Activated CD8-positive, alpha-beta memory T cell treated with anti-CD3 and anti-CD28 coated beads, Interleukin-2, amount 10 ng/mL, durations not matched to agents 7 days and 5 days (primary cell): ENCODE measurements at regions not wholly inside any gene's neighbourhood (a gene's known extent, or its start where the extent isn't known, plus 50 kb on each side); places are given as distances from the start of the nearest gene placed in this dataset.

ENCODE experiments used
- ATAC-seq: fragments of 150-1000 bp; cut with Tn5 transposase; one replicate; pipeline ENCODE4 v1.10.0; 2021; ENCODE audit warnings: moderate library complexity
- CTCF ChIA-PET: fragments of 350-600 bp; sonication (Branson Sonifier 250); formaldehyde crosslinking; loops from one replicate; lab custom pipeline; 2021; ENCODE audit warnings: antibody characterized with exemption; lab: Charles Lee
- DNase-seq: peaks from one replicate; pipeline ENCODE4 v3.0.0-alpha.2; 2020
- H3K27ac Mint-ChIP-seq: one replicate; pipeline ENCODE4 v1.8.0; 2021; ENCODE audit warnings: mild to moderate bottlenecking, mixed read lengths
- H3K27me3 Mint-ChIP-seq: one replicate; pipeline ENCODE4 v1.8.0; 2021; ENCODE audit warnings: mixed read lengths
- H3K36me3 Mint-ChIP-seq: one replicate; pipeline ENCODE4 v1.8.0; 2021; ENCODE audit warnings: mild to moderate bottlenecking, mixed read lengths
- H3K4me1 Mint-ChIP-seq: one replicate; pipeline ENCODE4 v1.8.0; 2021; ENCODE audit warnings: mixed read lengths
- H3K4me3 Mint-ChIP-seq: one replicate; pipeline ENCODE4 v1.8.0; 2021; ENCODE audit warnings: mild to moderate bottlenecking, moderate library complexity, mixed read lengths
- H3K9me3 Mint-ChIP-seq: one replicate; pipeline ENCODE4 v1.8.0; 2022; ENCODE audit warnings: low read depth, mixed read lengths

GRCh38 chr9:71254592-71255277 is 133.3 kb upstream of the TRPM3 start:
- Mint-ChIP-seq H3K27me3 (peaks cover 10% of the 10 kb centered on the region), H3K9me3 (no peaks in the 10 kb centered on the region), H3K27ac (no peak overlapping the region), H3K36me3 (no peaks in the 10 kb centered on the region), H3K4me1 (no peaks in the 10 kb centered on the region), H3K4me3 (no peak overlapping the region)
- DNase-seq (no peak), ATAC-seq (no peak)
- CTCF ChIA-PET: no interaction called here

GRCh38 chr9:71253011-71253410 is 131.6 kb upstream of the TRPM3 start:
- H3K27me3 Mint-ChIP-seq: peaks cover 12% of the 10 kb centered on the region
- H3K36me3 Mint-ChIP-seq: no peaks in the 10 kb centered on the region
- DNase-seq (no peak), ATAC-seq (no peak)
- CTCF ChIA-PET: no interaction called here
- H3K9me3 Mint-ChIP-seq: no peaks in the 10 kb centered on the region
- H3K4me1 Mint-ChIP-seq: no peaks in the 10 kb centered on the region
- H3K4me3 Mint-ChIP-seq: no peak overlapping the region
- H3K27ac Mint-ChIP-seq: no peak overlapping the region

- ATAC-seq (no peak), DNase-seq (no peak)
- H3K4me1 Mint-ChIP-seq: no peaks in the 10 kb centered on the region
- no peak overlapping the region for H3K4me3 Mint-ChIP-seq
- no peaks in the 10 kb centered on the region for H3K9me3 Mint-ChIP-seq
- H3K36me3 Mint-ChIP-seq: no peaks in the 10 kb centered on the region
- H3K27ac Mint-ChIP-seq: no peak overlapping the region
- CTCF ChIA-PET: interaction anchor here (0.7 to 4.1 kb wide), 3 partner anchors 9 to 609 kb away, joined by 3 to 20 read pairs (median 3); no protein-coding TSS in a partner anchor
- peaks cover 12% of the 10 kb centered on the region for H3K27me3 Mint-ChIP-seq
Measured at GRCh38 chr9:71250581-71250980, 129.2 kb upstream of the TRPM3 start.

- no peaks in the 10 kb centered on the region for H3K9me3 Mint-ChIP-seq
- no peaks in the 10 kb centered on the region for H3K36me3 Mint-ChIP-seq
- CTCF ChIA-PET: interaction anchor here (0.7 to 4.1 kb wide), 4 partner anchors 8 to 608 kb away, joined by 3 to 20 read pairs (median 3); no protein-coding TSS in a partner anchor
- H3K27ac Mint-ChIP-seq: no peak overlapping the region
- no peaks in the 10 kb centered on the region for H3K4me1 Mint-ChIP-seq
- H3K27me3 Mint-ChIP-seq: peaks cover 12% of the 10 kb centered on the region
- no peak overlapping the region for H3K4me3 Mint-ChIP-seq
- ATAC-seq: no peak
- no peak for DNase-seq
Measured at GRCh38 chr9:71249729-71250317, 128.4 kb upstream of the TRPM3 start.

GRCh38 chr9:71245651-71246050 is 124.2 kb upstream of the TRPM3 start:
- H3K27me3 Mint-ChIP-seq: peaks cover 7% of the 10 kb centered on the region
- CTCF ChIA-PET: no interaction called here
- H3K36me3 Mint-ChIP-seq: no peaks in the 10 kb centered on the region
- H3K4me1 Mint-ChIP-seq: no peaks in the 10 kb centered on the region
- ATAC-seq (no peak), DNase-seq (no peak)
- no peaks in the 10 kb centered on the region for H3K9me3 Mint-ChIP-seq
- no peak overlapping the region for H3K27ac Mint-ChIP-seq
- H3K4me3 Mint-ChIP-seq: no peak overlapping the region

GRCh38 chr9:71243951-71244350 is 122.5 kb upstream of the TRPM3 start:
- ATAC-seq (no peak), DNase-seq (no peak)
- no peaks in the 10 kb centered on the region for H3K9me3 Mint-ChIP-seq
- peaks cover 3% of the 10 kb centered on the region for H3K27me3 Mint-ChIP-seq
- CTCF ChIA-PET: no interaction called here
- no peaks in the 10 kb centered on the region for H3K36me3 Mint-ChIP-seq
- no peaks in the 10 kb centered on the region for H3K4me1 Mint-ChIP-seq
- no peak overlapping the region for H3K4me3 Mint-ChIP-seq
- H3K27ac Mint-ChIP-seq: no peak overlapping the region

- CTCF ChIA-PET: interaction anchor here (1.1 kb wide), 1 partner anchor 8 kb away, joined by 3 read pairs; no protein-coding TSS in a partner anchor
- Mint-ChIP-seq H3K9me3 (no peaks in the 10 kb centered on the region), H3K27me3 (no peaks in the 10 kb centered on the region), H3K4me3 (no peak overlapping the region), H3K36me3 (no peaks in the 10 kb centered on the region), H3K4me1 (no peaks in the 10 kb centered on the region), H3K27ac (no peak overlapping the region)
- DNase-seq (no peak), ATAC-seq (no peak)
Measured at GRCh38 chr9:71242081-71242480, 120.7 kb upstream of the TRPM3 start.

GRCh38 chr9:71237051-71237450 is 115.6 kb upstream of the TRPM3 start:
- DNase-seq (no peak), ATAC-seq (no peak)
- no peaks in the 10 kb centered on the region for H3K4me1 Mint-ChIP-seq
- no peak overlapping the region for H3K4me3 Mint-ChIP-seq
- CTCF ChIA-PET: no interaction called here
- no peaks in the 10 kb centered on the region for H3K27me3 Mint-ChIP-seq
- H3K9me3 Mint-ChIP-seq: no peaks in the 10 kb centered on the region
- H3K36me3 Mint-ChIP-seq: no peaks in the 10 kb centered on the region
- no peak overlapping the region for H3K27ac Mint-ChIP-seq

GRCh38 chr9:71233646-71234045 is 112.2 kb upstream of the TRPM3 start:
- DNase-seq (no peak), ATAC-seq (no peak)
- H3K27me3 Mint-ChIP-seq: no peaks in the 10 kb centered on the region
- no peaks in the 10 kb centered on the region for H3K36me3 Mint-ChIP-seq
- H3K27ac Mint-ChIP-seq: no peak overlapping the region
- no peak overlapping the region for H3K4me3 Mint-ChIP-seq
- no peaks in the 10 kb centered on the region for H3K4me1 Mint-ChIP-seq
- H3K9me3 Mint-ChIP-seq: no peaks in the 10 kb centered on the region
- CTCF ChIA-PET: no interaction called here

- Mint-ChIP-seq H3K27me3 (no peaks in the 10 kb centered on the region), H3K9me3 (no peaks in the 10 kb centered on the region), H3K27ac (no peak overlapping the region), H3K4me1 (no peaks in the 10 kb centered on the region), H3K4me3 (no peak overlapping the region), H3K36me3 (no peaks in the 10 kb centered on the region)
- CTCF ChIA-PET: no interaction called here
- ATAC-seq: no peak
- DNase-seq: no peak
Measured at GRCh38 chr9:71223953-71224538, 102.6 kb upstream of the TRPM3 start.

- Mint-ChIP-seq H3K36me3 (no peaks in the 10 kb centered on the region), H3K4me1 (no peaks in the 10 kb centered on the region), H3K4me3 (no peak overlapping the region), H3K9me3 (no peaks in the 10 kb centered on the region), H3K27ac (no peak overlapping the region), H3K27me3 (no peaks in the 10 kb centered on the region)
- ATAC-seq (no peak), DNase-seq (no peak)
- CTCF ChIA-PET: no interaction called here
Measured at GRCh38 chr9:71218774-71219173, 97.4 kb upstream of the TRPM3 start.

GRCh38 chr9:71213633-71214032 is 92.2 kb upstream of the TRPM3 start:
- H3K4me1 Mint-ChIP-seq: no peaks in the 10 kb centered on the region
- DNase-seq: no peak
- ATAC-seq: no peak
- H3K4me3 Mint-ChIP-seq: no peak overlapping the region
- H3K36me3 Mint-ChIP-seq: no peaks in the 10 kb centered on the region
- no peaks in the 10 kb centered on the region for H3K9me3 Mint-ChIP-seq
- no peaks in the 10 kb centered on the region for H3K27me3 Mint-ChIP-seq
- no peak overlapping the region for H3K27ac Mint-ChIP-seq
- CTCF ChIA-PET: interaction anchor here (0.6 to 1.0 kb wide), 2 partner anchors 13 to 35 kb away, joined by 3 read pairs; no protein-coding TSS in a partner anchor

GRCh38 chr9:71210326-71210725 is 88.9 kb upstream of the TRPM3 start:
- Mint-ChIP-seq H3K36me3 (no peaks in the 10 kb centered on the region), H3K27ac (no peak overlapping the region), H3K27me3 (peaks cover 2% of the 10 kb centered on the region), H3K4me3 (no peak overlapping the region), H3K4me1 (no peaks in the 10 kb centered on the region), H3K9me3 (no peaks in the 10 kb centered on the region)
- ATAC-seq (no peak), DNase-seq (no peak)
- CTCF ChIA-PET: no interaction called here

- DNase-seq: no peak
- Mint-ChIP-seq H3K27ac (no peak overlapping the region), H3K36me3 (no peaks in the 10 kb centered on the region), H3K9me3 (no peaks in the 10 kb centered on the region), H3K4me1 (no peaks in the 10 kb centered on the region), H3K27me3 (peaks cover 2% of the 10 kb centered on the region), H3K4me3 (no peak overlapping the region)
- no peak for ATAC-seq
- CTCF ChIA-PET: no interaction called here
Measured at GRCh38 chr9:71209890-71210289, 88.5 kb upstream of the TRPM3 start.
